ENCODE measurements at regions not wholly inside any gene's neighbourhood (a gene's known extent, or its start where the extent isn't known, plus 50 kb on each side); places are given as distances from the start of the nearest gene placed in this dataset.
A peak's percentile ranks its signal among the peaks of the same experiment; 100 is the strongest.

DNA sequence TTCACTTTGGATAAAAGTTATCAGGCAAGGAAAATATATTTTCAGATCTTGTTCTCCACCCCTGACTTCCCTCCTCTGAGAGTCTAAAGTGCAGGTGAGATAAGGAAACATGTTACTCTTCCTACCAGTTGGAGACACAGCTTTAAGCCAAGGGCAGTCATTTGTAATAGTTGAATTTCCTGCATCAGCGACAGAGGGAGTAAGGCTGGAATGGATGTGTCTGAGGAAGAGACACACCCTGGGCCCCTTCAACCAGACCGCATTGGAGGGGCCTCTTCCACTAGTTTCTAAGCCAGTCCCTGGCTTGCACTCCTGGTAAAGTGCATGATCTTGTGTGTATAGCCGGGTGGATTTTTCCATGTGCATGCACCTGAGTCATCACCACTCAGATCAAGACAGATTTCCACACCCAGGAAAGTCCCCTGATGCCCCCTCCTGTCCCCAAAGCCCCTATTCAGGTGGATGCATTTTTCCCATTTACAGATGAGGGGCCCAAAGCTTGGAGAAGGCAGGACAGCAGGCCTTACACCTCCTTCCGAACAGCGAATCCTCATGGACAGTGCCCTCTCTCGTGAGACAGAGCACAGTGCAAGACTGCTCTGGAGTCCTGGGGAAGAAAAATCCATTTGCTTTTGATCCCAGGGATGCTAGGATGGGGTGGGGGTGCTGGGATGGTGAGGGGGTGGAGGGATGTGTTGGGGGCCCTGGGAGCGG, 66.7 kb upstream of the SH3RF3 start:
- Histone ChIP-seq H4K20me1 (replicated peaks in 1 of 2; ENCODE audit: control insufficient read depth in 1 of 2, insufficient read depth in 2 of 2, low read length in 2 of 2) (no peaks in the 10 kb centered on the region), H3K9ac (replicated peaks in 1 of 4; ENCODE audit: extremely low read depth in 1 of 4, low read depth in 3 of 4, low read length in 3 of 4) (no peak overlapping the region), H3K56ac (replicated peaks; ENCODE audit: insufficient read length, low read depth, low read length) (no peak overlapping the region), H3K36me3 (ENCODE audit: control insufficient read depth in 2 of 4, insufficient read depth in 4 of 4, low read length in 3 of 4) (no peaks in the 10 kb centered on the region), H3K4me1 (replicated peaks in 1 of 4; ENCODE audit: control insufficient read depth in 3 of 4, insufficient read depth in 4 of 4, low read length in 3 of 4) (peaks cover 0 to 2% (median 0%) of the 10 kb centered on the region in 4 experiments; a peak in 2 of 7 replicates), H3K14ac (ENCODE audit: insufficient read length) (no peak overlapping the region), H3K18ac (ENCODE audit: extremely low read depth, low read length) (no peak overlapping the region), H2BK20ac (ENCODE audit: low read length) (no peak overlapping the region), H3K9me3 (ENCODE audit: insufficient read depth in 2 of 2, low read depth in 1 of 2, low read length in 1 of 2) (no peaks in the 10 kb centered on the region), H4K8ac (ENCODE audit: extremely low read depth, insufficient read depth, low read length) (no peak overlapping the region), H2BK12ac (ENCODE audit: low read depth, low read length) (no peak overlapping the region), H3K23ac (ENCODE audit: insufficient read length) (no peak overlapping the region), H2BK5ac (ENCODE audit: low read depth, low read length) (no peak overlapping the region), H3K4me3 (ENCODE audit: extremely low read depth in 1 of 4, insufficient read depth in 2 of 4, low read depth in 3 of 4, low read length in 4 of 4) (no peak overlapping the region), H4K91ac (replicated peaks; ENCODE audit: insufficient read length, low read length) (no peak overlapping the region), H2BK120ac (replicated peaks; ENCODE audit: low read depth, low read length) (no peak overlapping the region), H3K4ac (replicated peaks; ENCODE audit: insufficient read length, low read depth, low read length) (no peak overlapping the region), H2AFZ (ENCODE audit: low read length) (no peak overlapping the region), H3K27me3 (replicated peaks in 1 of 4; ENCODE audit: control insufficient read depth in 3 of 4, extremely low read depth in 1 of 4, insufficient read depth in 3 of 4, low read length in 3 of 4) (no peaks in the 10 kb centered on the region), H3K4me2 (ENCODE audit: insufficient read depth in 1 of 2, low read depth in 2 of 2, low read length in 2 of 2) (no peak overlapping the region), H3K27ac (ENCODE audit: low read depth, low read length) (no peak overlapping the region), H3K23me2 (ENCODE audit: low read depth, low read length) (no peaks in the 10 kb centered on the region), H3K79me1 (ENCODE audit: low read depth, low read length) (no peaks in the 10 kb centered on the region), H3K79me2 (ENCODE audit: control insufficient read depth in 1 of 2, insufficient read depth in 2 of 2, low read length in 2 of 2) (no peaks in the 10 kb centered on the region), H4K5ac (ENCODE audit: insufficient read length, low read depth, low read length) (no peak overlapping the region), H2BK15ac (ENCODE audit: low read length) (no peak overlapping the region), H2AK5ac (ENCODE audit: low read depth, low read length) (no peak overlapping the region)
- DNase-seq (ENCODE audit: low read depth in 1 of 2, low spot score in 2 of 2) (no peak), FAIRE-seq (no peak)
- ChIA-PET CTCF (ENCODE audit: partially characterized antibody) (interaction anchor here (0.6 to 2.6 kb wide), 3 partner anchors 10 to 36 kb away, joined by 3 to 6 read pairs (median 3); no protein-coding TSS in a partner anchor), POLR2A (ENCODE audit: partially characterized antibody) (no interaction called here)
- 82% methylated on average over 6 of the region's 7 CpGs; no CpG with 5 or more reads in 1 of the 2 experiments for WGBS, 2 experiments (ENCODE audit: extremely low coverage in 1 of 2, insufficient coverage in 1 of 2, insufficient read length in 1 of 2, insufficient replicate concordance in 2 of 2, low coverage in 1 of 2, low lambda C conversion rate in 2 of 2, missing lambda C conversion rate in 1 of 2)
- TF ChIP-seq TAF1 (IDR thresholded peaks at IDR 0.05; ENCODE audit: low read depth, low read length) (no peak), ASH2L (IDR thresholded peaks at IDR 0.05; ENCODE audit: low read length) (no peak), RAD21 (IDR thresholded peaks at IDR 0.05 in 1 of 2, conservative IDR thresholded peaks at IDR 0.05 in 1 of 2; ENCODE audit: low read depth in 2 of 2, low read length in 2 of 2) (peak; percentile 15 to 35; a peak in 2 of 4 replicates), NRF1 (IDR thresholded peaks at IDR 0.05; ENCODE audit: low read depth, low read length) (no peak)
- TF ChIP-seq, protein P1, sequence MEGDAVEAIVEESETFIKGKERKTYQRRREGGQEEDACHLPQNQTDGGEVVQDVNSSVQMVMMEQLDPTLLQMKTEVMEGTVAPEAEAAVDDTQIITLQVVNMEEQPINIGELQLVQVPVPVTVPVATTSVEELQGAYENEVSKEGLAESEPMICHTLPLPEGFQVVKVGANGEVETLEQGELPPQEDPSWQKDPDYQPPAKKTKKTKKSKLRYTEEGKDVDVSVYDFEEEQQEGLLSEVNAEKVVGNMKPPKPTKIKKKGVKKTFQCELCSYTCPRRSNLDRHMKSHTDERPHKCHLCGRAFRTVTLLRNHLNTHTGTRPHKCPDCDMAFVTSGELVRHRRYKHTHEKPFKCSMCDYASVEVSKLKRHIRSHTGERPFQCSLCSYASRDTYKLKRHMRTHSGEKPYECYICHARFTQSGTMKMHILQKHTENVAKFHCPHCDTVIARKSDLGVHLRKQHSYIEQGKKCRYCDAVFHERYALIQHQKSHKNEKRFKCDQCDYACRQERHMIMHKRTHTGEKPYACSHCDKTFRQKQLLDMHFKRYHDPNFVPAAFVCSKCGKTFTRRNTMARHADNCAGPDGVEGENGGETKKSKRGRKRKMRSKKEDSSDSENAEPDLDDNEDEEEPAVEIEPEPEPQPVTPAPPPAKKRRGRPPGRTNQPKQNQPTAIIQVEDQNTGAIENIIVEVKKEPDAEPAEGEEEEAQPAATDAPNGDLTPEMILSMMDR (IDR thresholded peaks at IDR 0.05; ENCODE audit: control extremely low read depth in 1 of 3, insufficient read depth in 1 of 3, low read depth in 1 of 3, low read length in 3 of 3): peak in 2 of 3 experiments; percentile 20 to 29; a peak in 2 of 4 replicates

Data from H1 (cell line).